Muscle layer of duodenum (tissue), 2 donors: ENCODE measurements at regions not wholly inside any gene's neighbourhood (a gene's known extent, or its start where the extent isn't known, plus 50 kb on each side); places are given as distances from the start of the nearest gene placed in this dataset.

Experiments used
- H3K27ac ChIP-seq: one replicate; pipeline ENCODE4 v1.7.0; 2013; ENCODE audit warnings: mild to moderate bottlenecking, low read length
- H3K27me3 ChIP-seq: one replicate; pipeline ENCODE4 v1.7.0; 2013; ENCODE audit warnings: low read depth, mild to moderate bottlenecking, control low read depth, low read length
- H3K36me3 ChIP-seq, 2 donors: one replicate each; pipeline ENCODE4 v1.7.0; 2013; ENCODE audit warnings: low read length in 2 of 2, control low read depth in 1 of 2, mild to moderate bottlenecking in 1 of 2; ENCODE audit not compliant: insufficient read depth in 2 of 2, control insufficient read depth in 1 of 2
- H3K4me1 ChIP-seq, 2 donors: one replicate each; pipeline ENCODE4 v1.7.0; 2013; ENCODE audit warnings: low read length in 2 of 2, mild to moderate bottlenecking in 2 of 2, control low read depth in 1 of 2, moderate library complexity in 1 of 2; ENCODE audit not compliant: insufficient read depth in 2 of 2, control insufficient read depth in 1 of 2
- H3K4me3 ChIP-seq, 2 donors: one replicate each; pipeline ENCODE4 v1.7.0; 2013; ENCODE audit warnings: low read length in 2 of 2, low read depth in 1 of 2, mild to moderate bottlenecking in 1 of 2
- H3K9me3 ChIP-seq, 2 donors: one replicate each; pipeline ENCODE4 v1.7.0; 2013; ENCODE audit warnings: low read length in 2 of 2, control low read depth in 1 of 2, mild to moderate bottlenecking in 1 of 2; ENCODE audit not compliant: control insufficient read depth in 1 of 2
- donor health status: healthy.

DNA sequence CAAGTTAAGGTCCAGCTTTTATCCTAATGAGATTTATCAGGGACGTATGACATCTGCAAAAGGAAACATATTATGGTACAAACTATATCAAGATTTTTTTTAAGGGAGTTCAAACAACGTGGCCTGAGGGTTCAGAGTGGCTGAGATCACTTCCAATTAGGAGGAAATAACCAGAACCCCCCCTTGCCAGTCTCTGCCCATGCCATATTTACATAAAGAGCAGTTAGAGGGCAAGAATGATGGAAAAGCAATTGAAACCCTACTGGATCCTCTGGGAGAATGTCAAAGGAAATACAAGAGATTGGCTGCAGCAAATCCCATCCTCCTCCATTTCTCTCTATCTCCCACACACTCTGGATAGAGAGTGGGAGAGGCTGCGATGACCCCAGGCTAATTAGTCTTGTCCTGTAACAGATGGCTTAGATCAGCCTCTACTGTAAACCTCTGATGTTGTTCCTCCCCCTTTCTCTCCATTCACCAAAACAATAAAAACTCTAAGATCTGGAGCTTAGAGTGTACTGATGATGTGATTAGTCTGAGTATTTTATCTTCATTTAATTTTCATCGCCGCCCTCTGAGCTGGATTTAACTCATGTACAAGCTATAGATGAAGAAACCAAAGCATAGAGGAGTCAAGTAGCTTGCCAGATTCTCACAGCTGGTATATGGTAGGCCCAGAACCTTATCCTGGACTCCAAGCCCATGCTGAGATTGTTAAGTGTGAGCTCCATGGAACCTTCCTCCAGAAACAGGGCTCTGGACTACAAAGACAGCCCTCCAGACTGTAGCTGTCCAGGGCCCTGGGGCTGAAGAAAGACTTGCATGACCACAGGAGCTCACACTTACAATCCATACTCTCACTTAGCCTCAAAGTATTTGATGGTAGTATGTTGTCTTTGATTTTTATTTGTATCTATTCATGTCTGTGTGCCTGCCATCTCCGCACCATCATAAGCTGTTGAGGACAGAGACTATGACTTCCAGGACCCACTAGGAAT, 54.1 kb upstream of the GNG2 start:
- Histone ChIP-seq H3K36me3 (no peaks in the 10 kb centered on the region), H3K4me1 (peaks cover 0 to 18% of the 10 kb centered on the region in 2 donors), H3K27me3 (no peaks in the 10 kb centered on the region), H3K9me3 (no peaks in the 10 kb centered on the region), H3K27ac (peak overlapping the region; percentile 16), H3K4me3 (no peak overlapping the region)

DNA sequence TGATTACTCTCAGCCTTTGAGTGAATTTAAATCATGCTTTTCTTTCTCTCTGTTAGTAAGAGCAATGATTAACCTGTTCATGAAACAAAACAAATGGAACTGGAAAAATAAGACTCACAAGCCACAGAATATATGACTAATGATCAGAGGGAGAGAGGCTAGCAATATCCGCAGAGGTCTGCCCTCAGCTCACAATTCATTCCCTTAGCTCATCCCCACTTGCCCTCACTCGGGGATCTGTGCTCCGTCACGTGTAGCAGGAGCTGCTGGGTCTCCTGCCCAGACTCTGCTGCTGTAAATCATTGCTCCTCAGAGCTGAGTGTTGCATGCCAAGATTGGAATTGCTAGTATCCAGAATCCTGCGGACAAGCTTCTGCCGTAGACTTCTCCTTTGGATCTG, 53.1 kb upstream of the GNG2 start:
- H3K4me3 ChIP-seq: no peak overlapping the region
- no peaks in the 10 kb centered on the region for H3K9me3 ChIP-seq

More for the DNA sequence above, 53.1 kb upstream of the GNG2 start:
- no peak overlapping the region for H3K27ac ChIP-seq
- no peaks in the 10 kb centered on the region for H3K27me3 ChIP-seq
- H3K36me3 ChIP-seq: no peaks in the 10 kb centered on the region
- peaks cover 0 to 18% of the 10 kb centered on the region in 2 donors for H3K4me1 ChIP-seq
